ENCODE measurements at regions not wholly inside any gene's neighbourhood (a gene's known extent, or its start where the extent isn't known, plus 50 kb on each side); places are given as distances from the start of the nearest gene placed in this dataset.

DNA sequence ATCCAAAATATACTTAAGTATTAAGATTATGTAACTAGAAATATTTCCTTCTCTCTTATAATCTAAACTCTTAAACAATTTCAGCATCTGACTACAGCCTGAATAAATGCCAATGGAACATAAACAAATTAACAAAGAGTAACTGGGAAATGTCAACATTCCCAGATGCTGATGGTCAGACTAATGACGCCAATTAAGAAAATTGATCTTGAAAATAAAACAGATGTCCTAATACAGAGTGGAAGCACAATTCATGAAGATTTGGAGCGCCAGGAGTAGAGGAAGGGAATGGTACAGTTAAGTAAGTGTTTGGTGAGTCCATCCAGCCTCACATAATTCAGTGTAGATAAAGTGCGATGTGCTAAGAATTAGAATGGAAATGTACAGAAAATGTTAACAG is 203.7 kb upstream of the NWD2 start:
- TF ChIP-seq, protein P1, sequence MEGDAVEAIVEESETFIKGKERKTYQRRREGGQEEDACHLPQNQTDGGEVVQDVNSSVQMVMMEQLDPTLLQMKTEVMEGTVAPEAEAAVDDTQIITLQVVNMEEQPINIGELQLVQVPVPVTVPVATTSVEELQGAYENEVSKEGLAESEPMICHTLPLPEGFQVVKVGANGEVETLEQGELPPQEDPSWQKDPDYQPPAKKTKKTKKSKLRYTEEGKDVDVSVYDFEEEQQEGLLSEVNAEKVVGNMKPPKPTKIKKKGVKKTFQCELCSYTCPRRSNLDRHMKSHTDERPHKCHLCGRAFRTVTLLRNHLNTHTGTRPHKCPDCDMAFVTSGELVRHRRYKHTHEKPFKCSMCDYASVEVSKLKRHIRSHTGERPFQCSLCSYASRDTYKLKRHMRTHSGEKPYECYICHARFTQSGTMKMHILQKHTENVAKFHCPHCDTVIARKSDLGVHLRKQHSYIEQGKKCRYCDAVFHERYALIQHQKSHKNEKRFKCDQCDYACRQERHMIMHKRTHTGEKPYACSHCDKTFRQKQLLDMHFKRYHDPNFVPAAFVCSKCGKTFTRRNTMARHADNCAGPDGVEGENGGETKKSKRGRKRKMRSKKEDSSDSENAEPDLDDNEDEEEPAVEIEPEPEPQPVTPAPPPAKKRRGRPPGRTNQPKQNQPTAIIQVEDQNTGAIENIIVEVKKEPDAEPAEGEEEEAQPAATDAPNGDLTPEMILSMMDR (IDR thresholded peaks at IDR 0.05) = no peak
- TF ChIP-seq POLR2A (IDR thresholded peaks at IDR 0.05) = no peak
